MM.1S (cell line): ENCODE measurements at regions not wholly inside any gene's neighbourhood (a gene's known extent, or its start where the extent isn't known, plus 50 kb on each side); places are given as distances from the start of the nearest gene placed in this dataset.
A peak's percentile ranks its signal among the peaks of the same experiment; 100 is the strongest.

Experiments
- DNase-seq: peaks from one replicate; pipeline ENCODE4 v3.0.0-alpha.2; 2015
- H2AFZ ChIP-seq: fragments of 300-600 bp; sonication (generic); 2 replicates; pipeline ENCODE4 v1.6.0; 2016; ENCODE audit warnings: antibody characterized with exemption, low read length
- H3F3A ChIP-seq: fragments of 300-600 bp; sonication (generic); 2 replicates; pipeline ENCODE4 v1.6.1; 2016; ENCODE audit warnings: mild to moderate bottlenecking, antibody characterized with exemption, low read length, moderate library complexity, mixed read lengths; ENCODE audit not compliant: insufficient read depth
- H3K27ac ChIP-seq: fragments of 300-600 bp; sonication (generic); 2 replicates; pipeline ENCODE4 v1.5.1; 2016; ENCODE audit warnings: mild to moderate bottlenecking, low read length
- H3K27me3 ChIP-seq: fragments of 300-600 bp; sonication (generic); replicated peaks from 2 replicates; pipeline ENCODE4 v1.6.0; 2016; ENCODE audit warnings: low read length; ENCODE audit not compliant: insufficient read depth
- H3K36me3 ChIP-seq: fragments of 300-600 bp; sonication (generic); replicated peaks from 2 replicates; pipeline ENCODE4 v1.6.1; 2016; ENCODE audit warnings: mild to moderate bottlenecking, low read length, mixed read lengths; ENCODE audit not compliant: insufficient read depth
- H3K4me1 ChIP-seq: fragments of 300-600 bp; sonication (generic); 2 replicates; pipeline ENCODE4 v1.6.1; 2016; ENCODE audit warnings: low read length, mixed read lengths
- H3K4me2 ChIP-seq: fragments of 300-600 bp; sonication (generic); 2 replicates; pipeline ENCODE4 v1.6.0; 2016; ENCODE audit warnings: low read depth, low read length
- H3K4me3 ChIP-seq: fragments of 300-600 bp; sonication (generic); 2 replicates; pipeline ENCODE4 v1.5.1; 2016; ENCODE audit warnings: low read length, mixed read lengths
- H3K79me2 ChIP-seq: fragments of 300-600 bp; sonication (generic); 2 replicates; pipeline ENCODE4 v1.6.1; 2016; ENCODE audit warnings: mixed run types, low read length, mixed read lengths
- H3K9ac ChIP-seq: fragments of 300-600 bp; sonication (generic); 2 replicates; pipeline ENCODE4 v1.6.1; 2016; ENCODE audit warnings: low read length, mixed read lengths
- H3K9me2 ChIP-seq: fragments of 300-600 bp; sonication (generic); replicated peaks from 2 replicates; pipeline ENCODE4 v1.6.1; 2016; ENCODE audit warnings: mild to moderate bottlenecking, low read length, mixed read lengths; ENCODE audit not compliant: insufficient read depth
- H3K9me3 ChIP-seq: fragments of 300-600 bp; sonication (generic); replicated peaks from 2 replicates; pipeline ENCODE4 v1.6.1; 2016; ENCODE audit warnings: mild to moderate bottlenecking, low read length, mixed read lengths; ENCODE audit not compliant: insufficient read depth
- H4K20me1 ChIP-seq: fragments of 300-600 bp; sonication (generic); 2 replicates; pipeline ENCODE4 v1.6.1; 2016; ENCODE audit warnings: mild to moderate bottlenecking, low read length, moderate library complexity, mixed read lengths; ENCODE audit not compliant: insufficient read depth
- EZH2 ChIP-seq: fragments of 300-600 bp; sonication (generic); optimal IDR thresholded peaks from 2 replicates; pipeline ENCODE3; 2017; ENCODE audit warnings: low read depth, mild to moderate bottlenecking, antibody characterized with exemption, low read length, mixed read lengths
- EZH2phosphoT487 ChIP-seq: fragments of 300-600 bp; sonication (generic); IDR thresholded peaks from 2 replicates; pipeline ENCODE4 v1.6.1; 2018; ENCODE audit warnings: antibody characterized with exemption, low read length
- TF ChIP-seq, protein P1 (sequence below): fragments of 300-600 bp; sonication (generic); IDR thresholded peaks from 2 replicates; pipeline ENCODE4 v1.5.1; 2016; ENCODE audit warnings: antibody characterized with exemption, low read length, mixed read lengths

DNA sequence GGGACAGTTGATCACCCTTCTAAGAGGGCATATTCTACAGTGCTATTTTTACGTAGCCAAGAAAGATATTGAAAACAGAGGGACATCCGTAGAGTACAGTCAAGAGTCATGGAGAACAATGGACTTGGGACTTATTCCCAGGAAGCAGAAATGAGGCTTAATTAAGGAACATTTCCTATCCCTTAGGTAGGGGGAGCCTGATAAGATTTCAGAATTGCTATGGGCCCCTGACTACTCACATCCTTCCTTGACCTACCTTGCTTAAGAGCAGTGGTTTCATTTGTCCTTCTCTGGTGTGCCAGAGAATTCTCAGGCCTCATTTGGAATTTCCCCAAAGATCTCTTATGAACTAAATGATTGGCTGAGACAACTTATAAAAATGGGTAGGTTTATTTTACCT, 189.5 kb upstream of the DTNBP1 start:
- Histone ChIP-seq H3F3A (no peaks in the 10 kb centered on the region), H3K4me3 (no peak overlapping the region), H3K79me2 (no peaks in the 10 kb centered on the region), H3K9ac (no peak overlapping the region), H3K27me3 (no peaks in the 10 kb centered on the region), H2AFZ (no peak overlapping the region), H3K4me1 (no peaks in the 10 kb centered on the region), H3K27ac (no peak overlapping the region), H3K4me2 (no peak overlapping the region), H3K9me2 (no peaks in the 10 kb centered on the region), H4K20me1 (no peaks in the 10 kb centered on the region), H3K36me3 (no peaks in the 10 kb centered on the region), H3K9me3 (no peaks in the 10 kb centered on the region)
- no peak for DNase-seq
- TF ChIP-seq EZH2 (no peak), EZH2phosphoT487 (no peak)
- TF ChIP-seq, protein P1, sequence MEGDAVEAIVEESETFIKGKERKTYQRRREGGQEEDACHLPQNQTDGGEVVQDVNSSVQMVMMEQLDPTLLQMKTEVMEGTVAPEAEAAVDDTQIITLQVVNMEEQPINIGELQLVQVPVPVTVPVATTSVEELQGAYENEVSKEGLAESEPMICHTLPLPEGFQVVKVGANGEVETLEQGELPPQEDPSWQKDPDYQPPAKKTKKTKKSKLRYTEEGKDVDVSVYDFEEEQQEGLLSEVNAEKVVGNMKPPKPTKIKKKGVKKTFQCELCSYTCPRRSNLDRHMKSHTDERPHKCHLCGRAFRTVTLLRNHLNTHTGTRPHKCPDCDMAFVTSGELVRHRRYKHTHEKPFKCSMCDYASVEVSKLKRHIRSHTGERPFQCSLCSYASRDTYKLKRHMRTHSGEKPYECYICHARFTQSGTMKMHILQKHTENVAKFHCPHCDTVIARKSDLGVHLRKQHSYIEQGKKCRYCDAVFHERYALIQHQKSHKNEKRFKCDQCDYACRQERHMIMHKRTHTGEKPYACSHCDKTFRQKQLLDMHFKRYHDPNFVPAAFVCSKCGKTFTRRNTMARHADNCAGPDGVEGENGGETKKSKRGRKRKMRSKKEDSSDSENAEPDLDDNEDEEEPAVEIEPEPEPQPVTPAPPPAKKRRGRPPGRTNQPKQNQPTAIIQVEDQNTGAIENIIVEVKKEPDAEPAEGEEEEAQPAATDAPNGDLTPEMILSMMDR, result no peak

DNA sequence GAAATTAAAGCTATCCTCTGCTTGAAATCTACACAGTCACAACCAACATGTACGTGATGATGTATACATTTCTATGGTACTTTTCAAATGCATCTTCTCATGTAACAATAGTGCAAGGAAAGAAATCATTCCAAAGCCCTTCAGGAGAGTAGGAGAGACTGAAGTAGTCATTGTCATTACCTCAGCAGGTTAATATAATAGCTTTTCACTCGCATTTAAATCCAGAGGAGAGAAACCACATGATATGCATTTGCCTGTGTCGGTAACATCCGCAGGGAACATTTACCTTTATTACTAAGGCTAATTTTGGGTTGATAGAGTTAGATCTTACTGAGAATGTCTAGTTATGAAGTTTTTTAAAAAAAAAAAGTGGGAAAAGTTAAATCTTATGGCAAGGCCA, 186.6 kb upstream of the DTNBP1 start:
- H3K9me2 ChIP-seq, result no peaks in the 10 kb centered on the region
- no peak overlapping the region for H3K27ac ChIP-seq
- H3K4me3 ChIP-seq, result no peak overlapping the region
- DNase-seq, result no peak
- H3K4me1 ChIP-seq, result peaks cover 12% of the 10 kb centered on the region
- H3K9me3 ChIP-seq, result no peaks in the 10 kb centered on the region
- H3K4me2 ChIP-seq, result no peak overlapping the region
- no peak overlapping the region for H3K9ac ChIP-seq
- H3K36me3 ChIP-seq, result no peaks in the 10 kb centered on the region
- no peaks in the 10 kb centered on the region for H4K20me1 ChIP-seq
- TF ChIP-seq EZH2phosphoT487, result no peak
- TF ChIP-seq EZH2, result no peak
- TF ChIP-seq, protein P1, result no peak
- no peaks in the 10 kb centered on the region for H3K79me2 ChIP-seq
- no peaks in the 10 kb centered on the region for H3F3A ChIP-seq
- H2AFZ ChIP-seq, result no peak overlapping the region
- H3K27me3 ChIP-seq, result no peaks in the 10 kb centered on the region

DNA sequence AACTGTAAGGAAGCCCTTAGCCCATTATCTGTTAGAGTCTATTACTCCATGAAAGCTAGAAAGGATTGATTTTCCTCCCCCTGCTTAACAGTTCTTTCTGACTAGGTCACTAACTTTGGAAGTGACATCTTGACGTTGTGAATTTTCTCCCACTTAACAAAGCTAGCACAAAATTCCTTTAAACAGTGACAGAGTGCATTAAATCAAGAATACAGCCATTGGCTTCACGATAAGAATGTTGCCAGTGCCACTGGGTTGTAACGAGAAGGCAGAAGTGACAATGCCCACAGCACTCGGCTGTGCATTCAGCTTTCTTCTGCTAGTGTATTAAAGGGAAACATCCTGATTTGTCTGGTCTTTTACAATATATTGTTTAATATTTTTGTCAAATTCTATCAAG, 182.7 kb upstream of the DTNBP1 start:
- TF ChIP-seq, protein P1, result no peak
- TF ChIP-seq EZH2, result no peak
- no peak for TF ChIP-seq EZH2phosphoT487
- Histone ChIP-seq H3K9me3 (no peaks in the 10 kb centered on the region), H3K36me3 (no peaks in the 10 kb centered on the region), H3K9ac (no peak overlapping the region), H3K4me2 (peak overlapping the region; percentile 67; the same call in 1 of the 2 replicates), H3K27ac (peak overlapping the region; percentile 20; the same call in 1 of the 2 replicates), H2AFZ (peak overlapping the region; percentile 39), H4K20me1 (no peaks in the 10 kb centered on the region), H3K27me3 (no peaks in the 10 kb centered on the region), H3K4me3 (no peak overlapping the region), H3K4me1 (peaks cover 24% of the 10 kb centered on the region), H3F3A (0 out of 2 replicates have a peak, but pooled peaks cover 3% of the 10 kb centered on the region), H3K9me2 (no peaks in the 10 kb centered on the region), H3K79me2 (no peaks in the 10 kb centered on the region)
- DNase-seq, result no peak
